ENCODE measurements at regions not wholly inside any gene's neighbourhood (a gene's known extent, or its start where the extent isn't known, plus 50 kb on each side); places are given as distances from the start of the nearest gene placed in this dataset.

DNA sequence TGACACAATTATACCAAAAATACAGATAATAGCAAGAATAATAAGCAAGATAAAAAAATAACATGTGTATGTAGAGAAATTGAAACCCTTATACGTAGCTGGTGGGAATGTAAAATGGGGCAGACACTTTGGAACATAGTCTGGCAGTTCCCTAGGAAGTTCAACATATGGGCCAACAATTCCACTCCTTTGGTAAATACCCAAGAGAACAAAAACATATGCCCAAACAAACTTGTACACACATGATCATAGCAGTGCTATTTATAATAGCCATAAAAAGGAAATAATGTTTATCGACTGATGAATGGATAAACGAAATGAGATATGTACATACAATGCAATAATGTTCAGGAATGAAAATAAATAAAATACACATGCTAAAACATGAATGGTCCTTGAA lies 462.4 kb upstream of the SORCS1 start:
- no peak for DNase-seq

DNA sequence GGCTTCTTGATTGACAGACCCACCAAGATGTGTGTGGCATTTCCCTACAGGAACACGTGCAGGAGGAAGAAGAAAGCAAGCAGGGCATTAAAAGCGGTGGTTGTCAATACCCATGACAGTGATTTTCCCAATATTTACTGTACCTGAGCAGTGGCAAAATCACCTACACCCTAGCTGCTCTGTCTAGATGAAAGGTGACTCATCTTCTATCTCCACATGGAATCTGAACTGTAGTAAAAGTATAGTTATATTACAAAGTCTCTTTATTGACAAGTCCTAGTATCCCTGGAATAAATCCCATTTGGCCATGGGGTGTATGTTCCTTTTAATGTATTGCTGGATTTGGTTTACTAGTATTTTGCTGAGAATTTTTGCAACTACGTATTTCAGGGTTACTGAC lies 458.8 kb upstream of the SORCS1 start:
- no peak for DNase-seq

DNA sequence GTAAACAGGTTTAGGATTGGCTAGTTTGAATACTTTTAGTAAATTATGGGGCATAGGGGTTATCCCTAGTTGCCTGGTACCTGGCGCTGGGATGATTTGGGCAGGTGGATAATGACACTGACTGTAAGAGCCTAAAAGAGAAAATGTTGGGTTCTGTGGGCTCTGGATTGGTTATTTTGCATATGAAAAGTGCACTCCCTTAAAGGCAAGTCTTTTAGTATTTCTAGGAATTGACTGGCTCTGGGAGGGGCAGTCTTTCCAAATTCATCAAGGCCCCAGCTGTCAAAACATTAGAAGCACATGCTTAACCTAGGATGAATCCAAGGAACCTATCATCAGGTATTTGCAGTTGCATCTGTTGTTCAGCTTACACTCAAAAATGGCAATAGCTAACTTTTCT lies 454.6 kb upstream of the SORCS1 start:
- no peak for DNase-seq

DNA sequence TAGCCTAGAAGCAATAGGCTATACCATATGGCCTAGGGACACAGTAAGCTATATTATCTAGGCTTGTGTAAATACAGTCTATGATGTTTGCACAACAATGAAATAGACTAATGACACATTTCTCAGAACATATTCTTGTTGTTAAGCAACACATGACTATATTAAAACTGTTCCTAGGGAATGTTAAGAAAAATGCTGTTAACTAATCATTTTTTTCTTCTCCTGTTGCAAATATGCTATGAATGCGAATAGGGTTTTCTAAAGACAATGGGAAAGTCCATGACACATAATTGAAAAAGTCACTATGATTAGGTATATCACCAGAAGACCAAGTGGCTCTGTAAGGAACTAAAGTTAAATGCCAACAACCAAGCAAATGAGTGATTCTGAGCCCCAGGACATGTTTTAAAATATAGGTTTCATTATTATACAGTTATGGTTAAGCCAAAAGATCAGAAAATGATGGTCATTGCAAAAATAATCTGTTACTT lies 454.0 kb upstream of the SORCS1 start:
- DNase-seq, result no peak

DNA sequence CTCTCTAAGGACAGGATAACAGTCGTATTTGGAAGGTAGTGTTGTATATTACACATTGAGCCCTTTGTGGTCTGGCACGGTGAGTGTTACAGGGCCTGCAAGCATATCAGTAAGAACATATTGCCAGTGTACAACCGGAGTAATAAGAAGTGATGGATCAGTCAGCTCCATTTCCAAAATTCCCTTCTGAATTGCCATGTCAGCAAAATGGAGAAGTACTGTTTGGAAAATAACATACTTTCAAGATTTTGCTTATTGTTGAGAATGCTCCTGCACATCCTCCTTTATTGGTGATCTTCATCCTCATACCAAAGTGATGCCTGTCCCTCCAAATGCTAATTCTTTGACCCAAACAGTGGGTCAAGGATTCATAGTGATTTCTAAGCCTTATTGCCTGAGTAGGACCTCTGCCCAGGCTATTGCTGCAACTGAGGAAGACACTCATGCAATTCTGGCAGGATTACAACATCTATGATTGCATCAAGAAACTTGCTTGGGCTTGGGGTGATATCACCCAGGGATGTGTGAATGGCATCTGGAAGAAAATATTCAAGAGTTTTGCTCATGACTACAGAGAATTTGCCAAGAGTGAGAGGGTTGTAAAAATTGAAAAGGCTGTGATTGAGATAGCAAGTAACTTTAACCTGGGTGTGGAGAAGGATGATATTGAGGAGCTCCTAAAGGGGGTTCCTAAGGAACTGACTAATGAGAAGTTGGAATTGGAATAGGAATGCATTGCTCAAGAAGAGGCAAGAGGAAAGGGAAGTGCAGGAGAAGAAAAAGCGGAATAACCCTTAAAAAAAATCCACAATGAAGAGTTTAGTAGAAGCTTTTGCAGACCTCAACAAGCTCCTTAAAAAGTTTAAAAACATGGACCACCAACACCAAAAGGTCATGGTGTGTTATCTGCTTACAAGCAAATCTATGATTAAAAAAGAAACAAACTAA lies 452.2 kb upstream of the SORCS1 start:
- DNase-seq, result no peak

DNA sequence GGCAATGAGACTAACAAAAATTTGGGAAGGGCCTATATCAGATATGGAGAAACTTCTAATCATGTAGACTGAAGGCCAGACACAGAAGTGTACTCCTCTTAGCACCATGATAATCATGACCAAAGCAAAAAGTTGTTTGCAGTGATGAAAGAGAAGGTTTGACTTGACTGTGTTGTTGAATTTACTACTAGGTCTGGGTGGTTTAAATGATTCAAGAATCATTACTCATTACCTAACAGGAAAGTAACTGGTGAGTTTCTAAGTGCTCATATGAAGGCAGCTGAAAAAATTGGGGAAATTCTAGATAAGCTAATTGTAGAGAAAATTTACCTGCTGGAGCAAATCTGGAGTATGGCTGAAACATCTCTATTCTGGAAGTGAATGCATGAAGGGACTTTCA lies 451.5 kb upstream of the SORCS1 start:
- DNase-seq, result no peak

DNA sequence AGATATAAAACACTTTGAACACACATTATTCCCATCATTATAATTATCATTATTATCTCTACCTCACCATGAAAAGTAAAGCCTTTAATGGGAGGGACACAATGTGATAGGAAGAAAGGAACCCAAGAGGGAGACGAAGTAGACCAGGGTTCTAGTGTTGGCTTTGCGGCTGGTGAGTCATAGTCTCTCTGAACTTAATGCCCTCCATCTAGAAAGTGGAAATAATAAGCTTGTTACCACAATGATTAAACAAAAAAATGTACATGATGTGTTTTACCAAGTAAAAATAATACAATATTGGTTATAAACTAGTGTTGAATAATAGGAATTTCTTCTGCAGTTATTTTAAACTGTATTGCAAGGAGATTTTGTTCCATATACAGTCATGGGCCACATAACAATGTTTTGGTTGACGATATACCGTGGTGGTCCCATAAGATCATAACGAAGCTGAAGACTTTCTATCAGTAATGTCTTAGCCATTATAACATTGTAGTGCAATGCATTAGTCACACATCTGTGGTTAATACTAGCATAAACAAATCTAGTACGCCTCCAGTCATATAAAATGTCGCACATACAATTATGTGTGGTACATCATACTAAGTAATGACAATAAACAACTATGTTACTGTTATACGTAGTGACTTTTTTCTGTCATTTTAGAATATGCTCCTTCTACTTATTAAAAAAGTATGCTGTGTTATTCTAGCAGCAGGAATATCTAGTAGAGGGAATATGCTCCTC lies 450.6 kb upstream of the SORCS1 start:
- no peak for DNase-seq

DNA sequence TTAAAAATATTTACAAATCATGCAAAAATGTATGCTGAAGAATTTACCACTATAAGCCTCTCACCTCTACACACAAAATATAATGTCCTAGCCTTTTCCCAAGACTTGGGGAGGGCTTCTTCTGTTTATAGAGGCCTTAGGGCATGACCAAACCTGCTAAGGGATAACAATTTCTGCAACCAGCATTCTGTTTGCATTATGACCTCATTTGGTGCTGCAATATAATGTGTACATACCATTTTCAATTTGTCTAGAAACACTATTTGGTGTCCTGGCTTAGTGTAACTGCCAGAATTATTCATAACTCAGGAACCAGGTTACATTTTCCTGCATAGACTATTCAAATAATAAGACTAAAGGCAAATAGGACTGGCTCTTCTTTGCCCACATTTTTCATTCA lies 446.6 kb upstream of the SORCS1 start:
- DNase-seq, result no peak

DNA sequence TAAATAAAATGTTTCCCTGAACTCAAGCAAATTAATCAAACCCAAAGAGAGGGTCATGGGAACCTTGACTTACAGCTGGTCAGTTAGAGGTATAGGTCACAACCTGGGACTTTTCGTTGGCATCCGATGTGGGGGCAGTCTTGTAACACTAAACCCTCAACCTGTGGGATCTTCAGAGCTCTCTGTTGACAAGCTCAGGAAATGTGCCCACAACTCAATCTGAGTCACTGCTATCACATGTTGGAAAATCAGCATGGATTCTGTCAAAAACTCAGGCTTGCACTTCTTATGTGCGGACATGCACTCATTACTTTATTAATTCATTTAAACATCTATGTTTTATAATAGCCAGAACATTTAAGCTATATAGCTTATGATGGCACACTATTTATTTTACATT lies 424.6 kb upstream of the SORCS1 start:
- no peak for DNase-seq

DNA sequence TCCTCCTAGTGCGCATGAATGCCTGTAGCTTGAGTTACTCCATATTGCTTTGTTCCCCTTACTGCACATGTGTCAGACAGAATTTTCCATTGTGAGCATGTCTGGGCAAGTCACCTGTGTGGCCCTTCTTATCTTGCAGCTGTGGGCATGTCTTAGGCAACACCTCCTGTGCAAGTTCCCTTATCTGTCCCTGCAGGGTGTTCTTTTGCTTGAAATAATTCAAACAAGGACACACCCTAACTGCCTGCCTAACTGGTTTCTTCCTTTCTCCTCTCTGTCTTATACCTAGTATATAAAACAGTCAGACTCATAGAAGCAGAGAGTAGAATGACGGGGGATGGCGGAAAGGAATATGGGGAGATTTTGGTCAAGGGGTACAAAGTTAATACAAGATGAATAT lies 421.1 kb upstream of the SORCS1 start:
- no peak for DNase-seq

DNA sequence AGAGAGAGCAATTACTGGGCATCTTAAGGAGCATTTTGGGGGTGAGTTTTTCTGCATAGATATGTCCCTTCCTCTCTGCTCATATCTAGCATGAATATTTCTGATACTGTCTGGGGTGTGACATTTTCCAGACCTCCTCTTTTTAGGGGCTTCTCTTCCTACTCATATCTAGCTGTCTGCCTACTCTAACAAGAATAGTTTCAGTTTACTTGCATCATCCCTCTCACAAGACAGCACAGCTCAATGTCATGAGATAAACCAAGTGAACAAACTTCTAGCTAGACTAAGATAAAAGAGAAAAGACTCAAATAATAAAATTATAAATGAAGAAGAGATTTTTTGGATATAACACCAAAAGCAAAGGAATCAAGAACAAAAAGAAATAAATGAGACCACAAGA lies 419.5 kb upstream of the SORCS1 start:
- no peak for DNase-seq

DNA sequence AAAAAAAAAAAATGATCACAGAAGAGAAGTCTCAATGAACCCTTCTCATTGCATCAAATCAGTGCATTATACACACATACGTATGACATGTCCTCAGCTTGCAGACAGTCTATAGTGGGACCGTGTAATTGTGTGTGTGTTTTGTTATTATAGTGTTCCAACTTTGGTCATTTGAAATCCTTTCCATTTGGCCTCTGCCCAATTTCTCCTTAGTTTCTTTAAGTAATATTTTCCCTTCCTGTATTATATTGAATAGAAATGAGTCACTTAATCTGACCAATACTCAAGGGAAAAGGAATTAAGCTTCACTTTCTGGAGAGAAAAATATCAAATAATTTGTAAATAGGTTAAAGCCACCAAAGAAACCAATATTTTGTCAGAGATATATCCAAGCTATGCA lies 415.5 kb upstream of the SORCS1 start:
- no peak for DNase-seq

DNA sequence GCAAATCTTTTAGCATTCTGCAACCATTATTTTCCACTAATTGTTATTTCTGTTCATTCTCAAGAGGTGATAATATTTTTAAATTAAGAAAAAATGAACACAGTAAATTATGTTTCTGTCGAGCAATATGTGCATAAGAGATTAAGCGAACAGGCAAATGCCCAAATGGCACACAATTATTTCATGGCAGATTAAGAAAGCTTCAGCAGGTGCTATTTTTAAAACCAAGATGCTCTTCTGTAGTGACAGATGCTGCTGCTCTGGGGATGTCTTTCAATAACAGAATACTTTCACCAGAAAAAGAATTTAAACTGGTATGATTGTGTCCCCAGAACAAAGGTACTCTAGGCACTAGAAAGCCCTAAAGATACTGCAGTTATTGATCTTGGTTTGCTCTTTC lies 412.7 kb upstream of the SORCS1 start:
- no peak for DNase-seq

DNA sequence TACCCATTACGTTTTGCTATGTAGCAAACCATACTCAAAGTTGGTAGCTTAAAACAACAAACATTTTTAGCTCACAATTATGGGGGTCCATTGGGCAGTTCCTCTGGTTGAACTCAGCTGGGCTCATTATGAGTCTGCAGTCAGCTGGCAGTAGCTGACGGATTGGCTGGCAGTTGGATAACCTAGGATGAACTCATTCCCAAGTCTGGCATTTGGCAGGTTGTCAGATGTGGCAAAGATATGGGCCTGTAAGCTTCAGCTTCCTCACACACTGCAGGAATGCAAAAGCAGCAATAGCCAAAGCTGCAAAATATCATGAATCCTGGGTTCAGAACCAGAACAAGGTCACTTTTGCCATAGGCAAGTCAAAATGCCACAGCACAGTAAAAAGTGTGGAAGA lies 412.2 kb upstream of the SORCS1 start:
- no peak for DNase-seq

DNA sequence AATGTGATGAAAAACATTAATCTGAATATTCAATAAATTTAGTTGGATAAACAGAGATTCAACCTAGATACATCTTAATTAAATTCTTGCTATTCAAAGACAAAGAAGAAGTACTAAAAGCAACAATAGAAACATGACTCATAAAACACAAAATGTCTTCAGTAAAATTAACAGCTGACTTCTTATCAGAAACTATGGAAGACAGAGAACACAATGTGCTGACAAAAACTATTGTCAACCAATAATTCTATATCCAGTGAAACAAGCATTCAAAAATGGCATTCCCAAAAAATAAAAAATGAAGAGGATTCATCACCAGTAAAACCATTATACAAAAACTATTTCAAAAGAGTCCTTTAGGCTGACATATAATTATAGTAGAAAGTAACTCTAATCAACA lies 400.5 kb upstream of the SORCS1 start:
- no peak for DNase-seq

DNA sequence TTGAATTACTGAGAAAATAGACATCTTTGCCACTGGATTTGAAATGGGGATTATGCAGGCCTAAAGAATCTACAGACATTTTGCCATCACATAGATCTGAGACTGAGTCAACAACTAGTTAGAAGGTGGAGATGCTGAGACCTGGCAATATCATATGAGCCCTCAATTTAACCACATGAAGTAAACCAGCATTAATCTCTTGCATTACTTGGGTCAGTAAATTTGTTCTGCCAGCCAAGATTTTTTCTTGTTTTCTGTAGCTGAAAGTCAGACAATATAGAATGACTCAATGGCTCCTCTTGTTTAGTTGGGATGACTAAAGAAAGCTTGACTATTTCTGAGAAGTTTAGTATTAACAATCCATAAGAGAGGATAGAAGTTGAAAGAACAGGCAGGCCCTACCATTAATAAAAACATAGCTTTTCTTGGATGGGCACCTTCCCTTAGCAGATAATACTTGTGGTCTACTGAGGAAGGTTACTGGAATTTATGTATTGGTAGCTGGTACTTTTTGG lies 396.7 kb upstream of the SORCS1 start:
- no peak for DNase-seq

DNA sequence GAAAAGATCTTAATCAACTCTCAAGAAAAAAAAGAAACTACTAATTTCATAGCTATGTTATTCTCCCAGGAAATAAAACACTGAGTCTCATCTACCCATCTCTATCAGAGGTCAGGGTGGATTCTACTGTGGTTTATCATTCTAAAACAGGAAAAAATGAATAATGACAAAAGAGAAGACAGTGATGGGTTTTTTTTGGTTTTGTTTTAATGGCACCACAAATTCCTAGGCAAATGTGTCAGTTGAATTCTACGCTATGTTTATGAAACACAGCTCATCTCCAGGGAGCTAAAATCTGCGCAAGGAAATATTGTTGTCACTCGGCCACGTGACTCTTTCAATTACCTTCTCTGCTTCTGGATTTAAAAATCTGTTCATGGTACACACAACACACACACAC lies 393.4 kb upstream of the SORCS1 start:
- no peak for DNase-seq

DNA sequence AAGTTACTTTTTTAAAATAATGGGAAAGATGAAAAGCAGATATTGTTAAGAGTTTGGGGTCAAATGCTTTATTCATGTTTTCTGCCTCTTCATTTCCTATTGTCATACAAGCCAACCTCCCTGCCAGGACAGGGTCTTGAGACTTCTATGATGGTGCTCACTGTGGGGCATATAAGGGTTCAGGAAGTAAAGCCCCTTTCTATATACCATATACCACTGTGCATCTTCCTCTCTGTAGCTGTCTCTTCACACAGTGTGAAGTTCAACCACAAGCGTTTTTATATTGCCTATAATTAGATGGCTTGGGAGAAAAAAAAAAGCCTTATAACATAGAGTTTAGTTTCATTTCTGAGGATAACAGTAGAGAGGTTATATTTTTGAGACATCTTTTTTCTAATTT lies 389.8 kb upstream of the SORCS1 start:
- DNase-seq, result no peak

DNA sequence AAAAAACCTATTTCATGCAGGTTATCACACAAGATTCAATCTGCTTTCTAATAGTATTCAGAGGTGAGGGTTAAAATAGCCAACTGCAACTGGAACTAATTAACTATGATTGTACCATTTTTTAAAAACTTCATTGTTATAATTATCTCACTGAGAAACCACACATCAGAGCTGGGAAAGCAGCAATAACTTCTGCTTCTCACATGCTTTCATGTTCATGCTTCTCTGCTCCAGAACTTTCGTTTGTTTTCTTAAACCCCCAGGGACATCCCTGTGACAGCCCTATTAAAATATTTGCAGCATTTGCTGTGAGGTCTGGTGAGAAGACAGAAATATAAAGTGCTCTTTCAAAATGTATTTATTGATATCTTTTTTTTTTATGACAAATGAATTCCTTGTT lies 389.0 kb upstream of the SORCS1 start:
- no peak for DNase-seq

DNA sequence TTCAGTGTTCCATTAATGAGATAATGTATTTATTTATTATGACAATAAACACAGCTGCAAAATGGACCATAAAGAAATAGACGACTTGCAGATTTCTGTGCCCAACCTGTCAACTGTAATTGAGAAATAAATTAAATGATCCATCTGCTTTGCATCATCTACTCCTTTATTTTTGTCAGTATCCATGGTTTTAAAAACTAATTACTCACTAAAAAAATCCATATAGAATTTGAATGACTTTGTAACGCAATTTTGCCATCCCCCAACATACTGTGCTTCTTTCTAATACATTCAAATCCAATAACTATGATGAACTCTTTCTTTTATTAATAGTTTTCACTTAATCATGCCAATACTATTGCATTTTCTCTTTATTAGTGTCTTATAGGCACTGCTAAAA lies 388.5 kb upstream of the SORCS1 start:
- DNase-seq, result no peak

DNA sequence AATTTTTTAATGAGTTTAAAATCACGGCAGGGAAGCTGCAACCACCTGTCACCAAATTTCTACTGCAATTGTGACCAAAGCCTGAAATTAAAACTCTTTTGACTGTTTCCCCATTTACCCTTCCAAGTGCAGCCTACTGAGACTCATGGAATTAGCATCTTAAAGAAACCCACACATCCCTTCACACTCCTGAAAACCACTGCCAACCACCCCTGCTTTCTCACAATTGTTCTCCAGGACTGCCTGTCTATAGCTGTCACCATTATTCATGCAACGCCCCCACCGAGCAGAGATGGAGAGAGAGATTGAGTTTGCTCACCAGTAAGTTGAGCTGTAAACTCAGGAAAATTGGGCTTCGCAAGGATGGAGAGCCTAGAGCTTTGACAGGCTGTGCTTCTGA lies 383.8 kb upstream of the SORCS1 start:
- no peak for DNase-seq

DNA sequence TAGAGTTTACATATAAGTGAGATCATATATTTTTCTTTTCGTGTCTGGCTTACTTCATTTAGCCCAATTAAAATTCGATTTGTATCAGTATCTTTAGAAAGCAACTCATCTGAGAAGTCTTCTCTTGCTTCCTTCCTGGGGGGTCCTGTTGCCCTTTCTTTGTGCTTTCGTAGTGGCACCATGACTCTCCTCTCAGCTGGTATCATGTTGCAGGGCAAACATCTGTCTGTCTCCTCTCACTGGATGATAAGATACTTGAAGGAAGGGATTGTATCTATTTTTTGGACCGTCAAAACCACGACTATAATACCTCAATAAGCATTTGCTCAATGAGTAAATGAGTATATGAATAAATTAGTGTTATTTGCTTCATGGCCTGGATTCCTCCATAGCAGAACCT lies 382.5 kb upstream of the SORCS1 start:
- no peak for DNase-seq

DNA sequence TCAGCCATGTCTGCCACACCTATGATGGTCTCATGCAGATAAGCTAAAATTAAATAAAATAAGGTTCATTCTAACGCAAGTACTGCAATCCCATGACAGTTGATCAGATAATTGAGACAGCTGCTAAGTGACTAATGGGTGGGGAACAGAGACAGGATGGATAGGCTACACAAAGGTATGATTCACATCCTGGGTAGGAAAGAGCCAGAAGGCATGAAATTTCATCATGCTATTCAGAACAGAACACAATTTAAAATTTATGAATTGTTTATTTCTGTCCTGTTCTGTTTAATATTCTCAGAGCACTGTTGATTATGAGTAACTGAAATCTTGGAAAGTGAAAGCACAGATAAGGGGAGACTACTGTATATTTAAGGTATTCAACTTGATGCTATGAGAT lies 381.8 kb upstream of the SORCS1 start:
- DNase-seq, result no peak

DNA sequence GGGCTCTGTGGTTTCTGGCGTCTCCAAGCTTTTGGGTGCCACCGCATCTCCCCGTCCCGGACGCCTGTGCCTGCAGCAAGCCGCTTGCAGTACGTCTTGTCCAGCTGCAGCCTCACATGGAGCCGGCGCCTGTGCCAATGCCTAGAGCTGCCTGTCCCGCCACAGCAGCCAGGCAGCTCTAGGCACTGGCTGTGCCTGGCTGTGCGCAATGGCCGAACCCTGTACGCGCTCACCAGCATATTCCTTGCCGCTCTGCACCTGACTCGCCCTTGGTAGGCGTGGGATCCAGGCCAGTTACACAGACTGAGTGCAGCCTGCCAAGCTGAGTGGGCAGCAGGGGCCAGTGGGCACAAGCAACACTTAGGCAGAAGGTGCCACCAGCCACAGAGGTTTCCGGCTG lies 381.2 kb upstream of the SORCS1 start:
- no peak for DNase-seq
